ENCODE measurements at regions not wholly inside any gene's neighbourhood (a gene's known extent, or its start where the extent isn't known, plus 50 kb on each side); places are given as distances from the start of the nearest gene placed in this dataset.

GRCh38 chr3:117515309-117515708, 805.7 kb downstream of the TUSC7 start:
- no peaks in the 10 kb centered on the region for H3K27me3 ChIP-seq (replicated peaks; ENCODE audit: insufficient read depth)
- H3K27ac ChIP-seq: no peak overlapping the region
- intact Hi-C loops (cut with DNase I): no loop called here
- H3K4me3 ChIP-seq: no peak overlapping the region
- DNase-seq (ENCODE audit: low spot score): no peak
- WGBS: 91% methylated on average over 2 of the region's 2 CpGs
- TF ChIP-seq POLR2AphosphoS5 (IDR thresholded peaks at IDR 0.05) (no peak), POLR2A (IDR thresholded peaks at IDR 0.05) (no peak)
- TF ChIP-seq, protein P1, sequence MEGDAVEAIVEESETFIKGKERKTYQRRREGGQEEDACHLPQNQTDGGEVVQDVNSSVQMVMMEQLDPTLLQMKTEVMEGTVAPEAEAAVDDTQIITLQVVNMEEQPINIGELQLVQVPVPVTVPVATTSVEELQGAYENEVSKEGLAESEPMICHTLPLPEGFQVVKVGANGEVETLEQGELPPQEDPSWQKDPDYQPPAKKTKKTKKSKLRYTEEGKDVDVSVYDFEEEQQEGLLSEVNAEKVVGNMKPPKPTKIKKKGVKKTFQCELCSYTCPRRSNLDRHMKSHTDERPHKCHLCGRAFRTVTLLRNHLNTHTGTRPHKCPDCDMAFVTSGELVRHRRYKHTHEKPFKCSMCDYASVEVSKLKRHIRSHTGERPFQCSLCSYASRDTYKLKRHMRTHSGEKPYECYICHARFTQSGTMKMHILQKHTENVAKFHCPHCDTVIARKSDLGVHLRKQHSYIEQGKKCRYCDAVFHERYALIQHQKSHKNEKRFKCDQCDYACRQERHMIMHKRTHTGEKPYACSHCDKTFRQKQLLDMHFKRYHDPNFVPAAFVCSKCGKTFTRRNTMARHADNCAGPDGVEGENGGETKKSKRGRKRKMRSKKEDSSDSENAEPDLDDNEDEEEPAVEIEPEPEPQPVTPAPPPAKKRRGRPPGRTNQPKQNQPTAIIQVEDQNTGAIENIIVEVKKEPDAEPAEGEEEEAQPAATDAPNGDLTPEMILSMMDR (IDR thresholded peaks at IDR 0.05): no peak
- H3K36me3 ChIP-seq: no peaks in the 10 kb centered on the region
- no peaks in the 10 kb centered on the region for H3K4me1 ChIP-seq (replicated peaks)
- no peaks in the 10 kb centered on the region for H3K9me3 ChIP-seq

DNA sequence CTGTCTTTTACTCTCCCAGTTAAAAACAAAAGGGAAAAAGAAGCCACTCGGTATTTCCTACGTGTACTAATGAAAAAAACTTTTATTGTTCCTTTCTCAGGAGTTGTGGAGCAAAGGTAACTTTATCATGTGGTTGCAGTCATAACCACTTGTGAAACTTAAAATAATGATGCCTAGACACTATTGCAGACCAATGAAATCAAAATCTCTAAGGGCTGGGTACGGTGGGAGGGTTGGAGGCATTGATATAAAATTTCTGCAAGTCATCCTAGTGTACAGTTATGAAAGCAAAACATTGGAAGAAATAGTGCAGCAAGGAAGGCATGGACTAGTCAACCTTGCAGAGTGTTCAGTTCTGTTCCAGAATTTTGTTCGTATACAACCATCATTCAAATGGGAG, 808.8 kb downstream of the TUSC7 start:
- H3K36me3 ChIP-seq: no peaks in the 10 kb centered on the region
- no peaks in the 10 kb centered on the region for H3K27me3 ChIP-seq (replicated peaks; ENCODE audit: insufficient read depth)
- no peak for DNase-seq (ENCODE audit: low spot score)
- no peak overlapping the region for H3K27ac ChIP-seq
- TF ChIP-seq POLR2AphosphoS5 (IDR thresholded peaks at IDR 0.05) (no peak), POLR2A (IDR thresholded peaks at IDR 0.05) (no peak)
- TF ChIP-seq, protein P1 (IDR thresholded peaks at IDR 0.05): no peak
- 68% methylated on average over 4 of the region's 4 CpGs for WGBS
- no peaks in the 10 kb centered on the region for H3K4me1 ChIP-seq (replicated peaks)
- intact Hi-C loops (cut with DNase I): no loop called here
- H3K4me3 ChIP-seq: no peak overlapping the region
- H3K9me3 ChIP-seq: no peaks in the 10 kb centered on the region

DNA sequence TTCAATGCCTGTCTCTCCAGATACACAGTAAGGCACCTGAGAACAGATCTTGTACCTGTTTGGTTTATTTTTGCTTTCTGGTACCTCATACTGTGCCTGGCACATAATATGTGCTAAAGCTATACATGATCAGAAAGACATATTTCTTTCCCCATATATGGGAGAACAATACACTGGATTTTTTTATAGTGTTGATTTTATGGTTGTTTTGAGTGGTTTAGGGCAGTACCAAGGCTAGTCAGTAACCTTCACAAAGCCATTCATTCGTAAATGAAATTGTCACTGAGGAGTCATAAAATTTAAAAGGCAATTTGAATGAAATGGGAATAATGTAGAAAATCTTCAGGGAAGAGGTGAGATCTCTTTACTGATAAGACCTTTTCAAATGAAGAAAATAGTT, 810.2 kb downstream of the TUSC7 start:
- no peaks in the 10 kb centered on the region for H3K4me1 ChIP-seq (replicated peaks)
- 53% methylated on average over 1 of the region's 1 CpG for WGBS
- no peak overlapping the region for H3K4me3 ChIP-seq
- no peak overlapping the region for H3K27ac ChIP-seq
- intact Hi-C loops (cut with DNase I): loop anchor here (10.0 kb wide), 1 partner anchor 655 kb away; no protein-coding TSS in a partner anchor
- H3K27me3 ChIP-seq (replicated peaks; ENCODE audit: insufficient read depth): no peaks in the 10 kb centered on the region
- H3K9me3 ChIP-seq: no peaks in the 10 kb centered on the region
- no peaks in the 10 kb centered on the region for H3K36me3 ChIP-seq
- no peak for DNase-seq (ENCODE audit: low spot score)
- TF ChIP-seq POLR2A (IDR thresholded peaks at IDR 0.05): no peak

DNA sequence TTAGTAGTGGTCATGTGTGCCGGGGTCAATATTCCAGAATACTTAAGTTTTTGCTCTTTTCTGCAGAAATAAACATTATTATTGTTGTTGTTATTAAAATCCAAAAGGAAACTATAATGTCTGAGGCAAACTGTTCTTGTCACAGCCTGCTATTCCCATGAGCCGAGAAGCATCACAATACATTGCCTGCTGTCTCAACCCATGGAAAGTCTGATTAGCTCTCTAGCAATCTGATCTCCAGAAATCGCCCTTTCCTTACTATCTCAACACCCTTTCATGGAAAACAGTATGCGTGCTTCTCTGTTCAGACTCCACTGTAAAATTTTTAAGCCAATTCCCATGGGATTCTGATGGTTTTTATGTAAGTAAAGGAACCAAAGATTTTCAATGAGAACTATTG, 811.0 kb downstream of the TUSC7 start:
- no peak for DNase-seq (ENCODE audit: low spot score)
- Histone ChIP-seq H3K9me3 (no peaks in the 10 kb centered on the region), H3K36me3 (no peaks in the 10 kb centered on the region), H3K4me1 (replicated peaks) (no peaks in the 10 kb centered on the region), H3K27me3 (replicated peaks; ENCODE audit: insufficient read depth) (no peaks in the 10 kb centered on the region), H3K27ac (no peak overlapping the region), H3K4me3 (no peak overlapping the region)
- intact Hi-C loops (cut with DNase I): loop anchor here (10.0 kb wide), 1 partner anchor 656 kb away; no protein-coding TSS in a partner anchor
- 93% methylated on average over 4 of the region's 4 CpGs for WGBS
- TF ChIP-seq, protein P1 (IDR thresholded peaks at IDR 0.05): no peak
- TF ChIP-seq POLR2A (IDR thresholded peaks at IDR 0.05): no peak
- TF ChIP-seq POLR2AphosphoS5 (IDR thresholded peaks at IDR 0.05): no peak

DNA sequence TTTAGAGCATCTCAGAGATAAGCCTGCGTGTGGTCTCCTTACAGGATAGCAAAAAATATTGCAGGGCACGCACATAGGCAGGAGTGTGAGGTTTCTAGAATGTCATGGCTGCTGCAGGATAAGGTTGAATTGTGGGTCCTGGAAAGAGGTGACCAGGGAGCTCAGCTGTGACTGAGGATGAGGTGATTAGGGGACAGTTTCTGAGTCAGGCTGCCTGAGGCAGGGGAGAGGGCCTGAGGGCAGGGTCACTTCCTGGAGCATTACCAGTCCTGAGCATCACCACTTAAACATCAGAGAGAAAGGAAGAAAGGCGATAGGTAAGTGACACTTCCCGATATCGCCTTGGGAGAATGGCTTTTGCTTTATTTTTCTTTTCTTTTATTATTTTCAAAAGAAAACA, 813.8 kb downstream of the TUSC7 start:
- intact Hi-C loops (cut with DNase I): loop anchor here (10.0 kb wide), 1 partner anchor 659 kb away; no protein-coding TSS in a partner anchor
- WGBS: 74% methylated on average over 5 of the region's 5 CpGs

More for the DNA sequence above, 813.8 kb downstream of the TUSC7 start:
- H3K36me3 ChIP-seq: no peaks in the 10 kb centered on the region
- H3K4me3 ChIP-seq: no peak overlapping the region
- TF ChIP-seq POLR2A (IDR thresholded peaks at IDR 0.05): no peak
- TF ChIP-seq, protein P1 (IDR thresholded peaks at IDR 0.05): no peak
- no peak for TF ChIP-seq POLR2AphosphoS5 (IDR thresholded peaks at IDR 0.05)
- no peak overlapping the region for H3K27ac ChIP-seq
- no peaks in the 10 kb centered on the region for H3K4me1 ChIP-seq (replicated peaks)
- H3K27me3 ChIP-seq (replicated peaks; ENCODE audit: insufficient read depth): no peaks in the 10 kb centered on the region
- DNase-seq (ENCODE audit: low spot score): no peak
- no peaks in the 10 kb centered on the region for H3K9me3 ChIP-seq

Measured in prostate gland (tissue), 2 donors.